HG03103 (cell line): ENCODE measurements at regions not wholly inside any gene's neighbourhood (a gene's known extent, or its start where the extent isn't known, plus 50 kb on each side); places are given as distances from the start of the nearest gene placed in this dataset.

Experiments used
- ATAC-seq: cut with Tn5 transposase; IDR thresholded peaks from one replicate; pipeline ENCODE4 v1.9.1; 2021; ENCODE audit warnings: low read depth; ENCODE audit not compliant: unreplicated experiment

DNA sequence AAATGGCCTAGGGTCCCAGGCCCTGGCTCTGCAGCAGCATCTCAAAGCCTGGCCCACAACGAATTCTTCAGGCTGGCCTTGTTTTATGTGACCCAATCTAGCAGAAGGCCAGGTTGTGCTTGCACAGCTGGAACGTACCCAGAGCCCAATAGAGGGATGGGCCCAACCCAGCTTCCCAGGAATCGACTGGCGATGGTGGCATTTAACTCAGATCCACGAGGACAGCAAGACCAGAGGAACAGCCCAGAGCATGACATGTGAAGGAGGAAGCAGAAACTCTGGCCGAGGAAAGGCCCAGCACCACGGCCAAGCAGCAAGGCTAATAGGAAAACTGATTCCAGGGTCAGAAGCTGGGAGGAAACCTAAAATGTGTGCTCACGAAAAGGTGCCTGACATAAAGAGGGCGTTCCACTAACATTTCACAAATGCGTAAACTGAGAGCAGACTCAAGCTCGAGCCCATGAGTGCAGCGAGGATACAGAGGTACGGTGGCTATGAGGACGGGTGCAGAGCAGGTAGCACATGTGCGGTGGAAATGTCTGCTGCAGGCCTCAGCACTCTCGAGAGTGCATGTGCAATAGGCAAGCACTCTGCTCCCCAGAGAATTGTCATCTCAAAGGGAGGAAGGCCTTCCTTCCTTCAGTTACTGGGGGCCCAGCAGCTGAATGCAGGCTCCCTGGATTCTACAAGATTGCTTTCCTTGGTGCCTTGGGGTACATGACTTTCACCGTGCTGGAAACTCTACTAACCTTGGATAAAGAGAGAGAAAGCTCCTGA is 156.9 kb upstream of the GLI2 start:
- ATAC-seq, result no peak

DNA sequence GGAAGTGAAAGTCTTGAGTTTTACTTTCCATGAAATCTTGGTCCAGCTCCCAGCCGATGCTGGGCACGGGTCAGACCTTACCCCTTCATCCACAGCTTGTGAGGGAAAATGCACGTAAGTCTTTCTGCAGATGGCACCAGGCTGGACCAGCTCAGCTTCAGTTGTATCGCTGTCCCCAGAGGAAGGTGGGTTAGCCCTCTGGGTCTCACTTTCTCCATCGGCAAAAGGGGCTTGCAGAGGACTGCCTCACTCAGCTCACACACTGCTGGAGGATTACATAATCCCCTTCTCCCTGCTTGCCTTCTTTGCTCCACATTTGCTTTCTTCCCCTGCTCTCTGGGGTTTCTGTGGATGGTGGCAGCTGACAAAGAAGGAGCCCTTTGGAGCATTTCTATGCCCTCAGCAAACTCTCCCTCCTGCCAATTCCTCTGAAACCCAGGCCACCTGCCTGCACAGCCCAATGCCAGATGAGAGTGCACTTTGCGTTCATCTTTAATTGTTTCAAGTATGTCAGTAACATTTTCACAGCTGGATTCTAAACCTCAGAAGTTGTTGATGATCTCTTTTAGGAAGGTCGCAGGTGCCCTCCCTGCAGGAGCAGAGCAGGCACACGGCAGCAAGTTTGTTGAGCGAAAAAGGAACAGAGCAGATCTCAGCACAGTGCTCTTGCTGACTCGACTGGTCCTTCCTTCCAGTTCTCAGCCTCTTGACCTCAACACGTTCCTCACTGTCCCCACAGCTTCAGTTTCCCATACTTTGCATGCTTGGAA is 155.6 kb upstream of the GLI2 start:
- no peak for ATAC-seq

DNA sequence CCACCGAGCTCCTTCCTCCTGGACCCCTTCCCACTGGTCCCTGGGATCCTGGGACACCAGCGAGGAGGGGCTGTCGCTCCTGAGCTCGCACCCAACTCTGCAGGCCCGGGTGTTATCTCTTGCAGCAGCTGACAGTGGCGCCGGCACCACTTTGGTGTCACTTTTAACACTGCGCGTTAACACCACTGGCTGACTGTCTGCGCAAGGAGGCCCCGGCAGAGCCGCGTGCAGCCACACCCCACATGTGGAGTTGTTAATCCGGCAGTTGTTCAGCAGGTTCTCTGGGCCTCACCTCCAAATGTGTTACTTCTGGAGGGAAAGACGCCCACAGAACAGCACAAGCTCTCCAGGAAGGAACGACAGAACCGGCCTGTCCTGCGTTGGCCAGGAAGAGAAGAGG is 155.0 kb upstream of the GLI2 start:
- ATAC-seq, result no peak

DNA sequence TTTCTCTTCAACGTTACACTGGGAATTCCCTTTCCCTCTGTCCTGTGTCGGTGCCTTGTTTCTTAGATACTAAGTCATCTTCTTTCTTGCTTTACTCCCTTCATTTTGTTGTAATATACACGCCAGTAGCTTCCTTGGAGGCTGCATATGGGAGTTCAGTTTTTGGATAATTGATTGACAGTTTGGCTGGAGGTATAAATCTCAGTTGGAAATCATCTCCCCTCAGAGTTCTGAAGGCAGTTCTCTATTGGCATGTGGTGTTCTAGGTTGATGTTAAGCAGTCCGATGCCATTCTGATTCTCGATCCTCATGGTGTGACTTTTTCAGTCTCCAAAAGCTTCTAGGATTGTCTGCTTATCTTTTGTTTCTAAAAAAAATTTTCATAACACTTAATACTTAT is 152.5 kb upstream of the GLI2 start:
- ATAC-seq, result no peak

DNA sequence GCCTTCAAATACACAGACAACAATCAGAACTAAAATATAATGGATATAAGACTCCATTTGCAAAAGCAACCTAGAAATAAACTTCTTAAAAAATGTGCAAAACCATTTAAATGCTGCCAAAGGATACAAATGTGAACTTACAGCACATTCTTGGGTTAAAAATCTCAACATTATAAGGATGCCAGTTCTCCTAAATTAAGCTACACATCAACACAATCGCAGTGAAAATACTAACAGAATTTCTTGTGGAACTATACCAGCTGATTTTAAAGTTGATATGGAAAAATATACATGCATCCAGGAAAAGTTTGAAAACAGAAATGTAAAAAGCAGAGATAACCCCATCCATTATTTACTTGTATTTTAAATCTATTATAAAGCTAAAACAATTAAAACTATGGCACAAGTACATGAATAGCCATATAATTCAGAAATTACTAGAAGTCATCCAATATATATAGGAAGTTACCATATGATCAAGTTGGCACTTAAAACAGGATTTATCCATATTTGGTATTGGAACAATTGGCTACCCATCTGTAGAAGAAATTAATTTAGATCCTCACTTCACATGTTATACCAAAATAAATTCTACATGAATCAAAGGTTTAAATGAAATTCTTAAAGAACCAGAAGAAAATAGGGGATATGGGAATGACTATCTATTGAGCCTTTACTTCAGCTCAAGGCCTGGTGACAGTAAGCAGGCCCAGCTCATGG is 151.7 kb upstream of the GLI2 start:
- no peak for ATAC-seq

DNA sequence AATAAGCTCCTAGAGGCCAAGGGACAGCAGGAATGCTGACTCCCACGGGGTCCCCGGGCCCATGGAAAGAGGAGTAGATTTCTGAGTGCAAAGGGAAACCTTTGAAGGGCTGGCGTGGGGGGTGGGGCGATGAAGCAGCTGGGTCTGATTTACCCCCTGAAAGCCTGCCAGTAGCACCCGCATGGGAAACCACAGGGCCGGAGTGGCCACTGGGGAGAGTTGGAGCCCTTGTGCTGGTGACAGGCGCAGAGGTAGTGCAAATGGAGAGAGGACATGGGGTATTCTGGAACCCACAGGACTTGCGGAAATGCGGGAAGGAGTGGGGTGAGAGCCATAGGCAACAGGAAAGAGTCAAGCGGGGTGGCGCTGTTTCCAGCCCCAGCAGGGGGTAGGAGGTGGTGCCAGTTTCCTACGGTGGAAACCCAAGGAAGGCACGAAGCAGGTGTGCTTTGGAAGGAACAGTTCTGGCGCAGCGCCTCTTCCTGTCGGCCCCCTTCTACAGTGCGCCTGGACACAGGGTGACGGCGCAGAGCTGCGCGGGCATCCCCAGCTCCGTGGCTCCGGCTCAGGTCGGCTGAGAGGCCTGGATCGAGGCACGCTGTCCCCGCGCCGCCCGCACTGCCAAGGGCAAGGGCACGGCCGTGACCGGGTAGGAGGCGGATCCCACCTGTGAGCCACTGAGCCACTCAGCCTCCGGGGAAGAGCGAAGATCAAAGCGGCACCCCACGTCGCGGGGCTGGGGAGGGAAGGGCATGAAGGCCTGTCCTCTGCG is 149.0 kb upstream of the GLI2 start:
- ATAC-seq, result no peak

DNA sequence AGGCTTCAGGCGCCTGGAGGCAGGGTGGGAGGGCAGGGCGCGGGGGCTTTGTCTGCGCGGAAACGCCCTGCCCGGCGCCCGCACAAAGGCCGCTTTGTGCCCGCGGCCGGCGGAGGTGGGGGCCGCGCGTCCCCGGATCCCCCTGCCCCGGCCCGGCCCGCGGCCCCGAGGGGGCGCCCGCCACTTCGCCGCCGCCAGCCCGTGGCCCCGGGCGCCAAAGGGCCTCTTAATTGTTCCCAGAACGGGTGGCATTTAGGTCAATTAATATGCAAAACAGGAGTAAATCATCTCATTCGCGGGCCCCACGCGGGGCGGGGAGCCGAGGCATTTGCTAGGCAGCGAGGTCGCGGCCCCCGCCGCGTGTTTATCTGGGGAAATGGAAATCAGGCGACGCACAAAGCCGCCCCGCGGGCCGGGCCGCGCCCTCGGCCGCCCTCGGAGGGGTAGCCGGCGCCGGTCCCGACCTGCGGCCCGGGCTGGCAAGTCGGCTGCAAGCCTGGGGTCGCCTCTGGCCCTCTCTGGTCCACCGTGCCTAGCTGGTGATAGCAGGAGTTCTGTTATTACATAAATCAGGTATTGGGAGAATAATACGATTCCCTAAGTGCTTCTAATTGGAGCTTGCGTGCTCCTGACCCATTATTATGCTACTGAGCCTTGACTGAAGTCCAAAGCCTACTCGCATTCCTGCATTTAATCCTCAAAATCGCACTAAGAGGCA is 148.2 kb upstream of the GLI2 start:
- ATAC-seq, result no peak

DNA sequence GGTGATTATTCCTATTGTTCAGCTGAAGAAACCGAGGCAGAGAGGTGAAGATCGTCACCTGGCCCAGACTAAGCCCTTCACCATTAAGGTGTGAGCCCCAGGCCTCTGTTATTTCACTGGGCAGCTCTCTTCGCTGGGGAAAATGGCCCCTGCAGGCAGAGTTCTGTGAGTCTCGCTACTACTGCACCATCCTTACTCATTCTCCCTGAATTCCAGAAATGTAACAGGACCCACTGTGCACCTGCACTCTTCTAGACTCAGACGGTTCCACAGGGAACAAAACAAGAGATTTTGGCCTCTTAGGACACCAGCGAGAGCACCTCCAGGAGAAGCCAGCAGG is 147.7 kb upstream of the GLI2 start:
- ATAC-seq, result no peak

DNA sequence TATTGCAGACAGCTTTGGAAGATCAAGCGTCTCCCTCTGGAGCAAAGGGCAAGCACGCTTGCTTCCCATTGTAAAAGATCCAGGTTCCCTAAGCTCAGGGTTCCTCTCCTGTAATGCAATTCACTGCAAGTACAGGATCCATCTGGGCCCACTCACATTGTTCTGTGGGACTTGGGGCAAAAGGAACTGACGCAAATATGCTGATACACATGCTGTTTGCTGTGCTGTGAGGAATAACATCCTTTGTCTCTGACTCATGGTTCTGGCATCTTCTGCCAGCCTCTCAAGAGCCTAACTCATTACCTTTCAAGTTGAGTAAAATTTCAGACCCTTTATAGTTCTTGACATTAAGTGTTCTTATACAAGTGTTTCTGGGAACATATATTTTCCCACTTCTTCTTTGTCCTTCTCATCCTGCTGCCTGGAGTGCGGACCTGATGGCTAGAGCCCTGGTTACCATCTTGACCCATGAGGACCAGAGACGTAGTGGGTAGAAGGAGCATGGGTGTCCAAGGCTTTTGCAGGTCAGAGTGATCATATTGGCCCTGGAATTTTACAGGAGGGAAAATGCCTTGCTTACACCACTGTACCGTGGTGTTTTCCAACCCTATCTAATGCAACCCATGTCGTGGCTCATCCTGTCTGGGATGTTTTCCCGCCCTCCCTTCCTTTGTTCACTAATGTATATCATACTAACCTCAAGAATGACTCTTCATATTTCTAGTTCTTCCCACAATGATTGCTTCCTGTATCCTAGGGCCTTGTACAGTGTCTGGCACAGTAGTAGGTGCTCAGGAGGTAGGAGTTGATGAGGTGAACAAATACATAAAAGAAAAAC is 145.7 kb upstream of the GLI2 start:
- ATAC-seq, result no peak

DNA sequence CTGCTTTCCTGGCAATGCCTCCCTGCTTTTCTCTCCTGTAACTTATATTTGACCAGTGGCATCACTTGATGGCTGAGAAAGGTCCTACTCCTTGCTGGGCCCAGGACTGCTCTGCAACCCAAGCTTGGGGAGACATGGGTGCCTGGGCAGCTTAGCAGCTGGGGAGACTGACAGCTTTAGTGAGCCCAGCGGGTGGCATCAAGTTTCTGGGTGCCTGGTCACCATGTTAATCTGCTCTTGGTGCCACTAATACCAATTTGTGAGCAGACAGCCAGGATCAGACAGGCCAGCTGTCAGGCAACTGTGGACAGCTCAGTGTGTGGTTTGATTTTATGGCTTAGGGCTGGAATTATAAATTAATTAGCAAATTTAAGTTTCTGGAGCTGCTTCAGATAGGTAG is 144.8 kb upstream of the GLI2 start:
- ATAC-seq, result no peak

DNA sequence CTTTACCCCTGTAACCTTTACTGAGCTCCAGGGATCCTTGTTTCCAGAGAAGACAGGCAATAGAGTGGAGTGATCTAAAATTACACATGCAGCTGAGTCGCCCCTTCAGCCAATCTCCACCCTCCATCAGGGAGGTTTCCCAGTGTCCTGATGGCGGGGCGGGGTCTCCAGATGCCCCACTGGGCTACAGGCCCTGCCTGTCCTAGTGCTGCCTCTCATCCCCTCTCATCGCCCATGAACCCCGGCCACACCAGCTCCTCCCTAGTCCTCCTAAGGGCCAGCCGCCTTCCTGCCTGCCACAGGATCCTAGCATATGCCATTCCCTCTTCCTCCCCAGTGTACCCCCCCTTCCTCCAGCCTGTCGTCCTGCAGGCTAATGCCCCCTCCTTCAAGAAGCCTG is 144.1 kb upstream of the GLI2 start:
- no peak for ATAC-seq

DNA sequence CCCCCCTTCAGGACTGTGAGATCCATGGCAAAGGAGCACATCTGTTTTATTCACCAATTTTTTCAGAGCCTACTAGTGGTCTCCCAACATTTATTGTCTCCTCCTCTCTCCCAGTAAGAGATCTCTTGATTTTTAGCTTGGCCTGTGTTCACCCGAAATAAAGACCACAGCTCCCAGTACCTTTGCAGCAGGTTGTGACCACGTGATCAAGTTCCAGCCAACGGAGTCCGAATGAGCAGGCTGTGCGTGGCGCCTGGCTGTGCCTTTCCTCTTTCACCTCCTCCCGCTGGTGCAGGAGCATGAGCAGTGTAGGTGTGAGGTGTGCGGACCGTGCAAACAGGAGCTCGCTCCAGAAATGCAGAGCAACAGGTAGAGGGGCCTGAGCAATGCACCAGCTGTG is 143.6 kb upstream of the GLI2 start:
- ATAC-seq, result no peak

DNA sequence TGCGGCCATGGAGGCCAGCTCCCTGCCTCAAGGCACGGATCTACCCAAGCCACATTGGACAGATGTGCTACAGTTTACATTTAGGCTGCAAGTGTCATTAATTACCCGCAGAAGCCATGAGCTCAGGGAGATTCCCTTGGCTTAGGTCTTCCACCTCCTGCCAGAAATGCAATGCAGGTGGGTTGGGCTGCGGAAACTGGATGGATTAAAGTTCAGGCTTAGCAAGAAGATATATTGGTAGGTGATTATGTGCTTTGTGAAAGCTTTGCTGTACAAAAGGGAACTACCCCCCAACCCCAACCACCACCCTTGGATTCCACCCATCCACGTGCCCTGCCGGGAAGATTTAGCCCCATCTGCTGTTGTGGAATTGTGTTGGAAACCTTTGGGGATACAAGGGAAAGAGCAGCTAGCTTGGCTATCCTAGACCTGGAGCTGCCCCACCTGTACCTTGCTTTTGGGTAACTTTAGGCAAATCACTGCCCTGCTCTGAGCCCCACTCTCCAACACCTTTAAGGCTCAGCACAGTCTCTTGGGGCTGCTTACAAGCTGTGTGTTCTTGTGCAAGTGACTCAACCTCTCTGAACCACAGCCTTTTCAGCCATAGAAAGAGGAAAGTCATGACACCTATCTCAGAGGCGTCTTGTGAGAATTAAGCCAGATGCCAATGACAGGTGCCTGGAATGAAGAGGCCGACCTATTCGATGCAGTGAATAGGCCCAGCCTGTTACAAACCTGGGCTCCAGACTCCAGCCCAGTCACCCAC is 141.6 kb upstream of the GLI2 start:
- ATAC-seq, result no peak

DNA sequence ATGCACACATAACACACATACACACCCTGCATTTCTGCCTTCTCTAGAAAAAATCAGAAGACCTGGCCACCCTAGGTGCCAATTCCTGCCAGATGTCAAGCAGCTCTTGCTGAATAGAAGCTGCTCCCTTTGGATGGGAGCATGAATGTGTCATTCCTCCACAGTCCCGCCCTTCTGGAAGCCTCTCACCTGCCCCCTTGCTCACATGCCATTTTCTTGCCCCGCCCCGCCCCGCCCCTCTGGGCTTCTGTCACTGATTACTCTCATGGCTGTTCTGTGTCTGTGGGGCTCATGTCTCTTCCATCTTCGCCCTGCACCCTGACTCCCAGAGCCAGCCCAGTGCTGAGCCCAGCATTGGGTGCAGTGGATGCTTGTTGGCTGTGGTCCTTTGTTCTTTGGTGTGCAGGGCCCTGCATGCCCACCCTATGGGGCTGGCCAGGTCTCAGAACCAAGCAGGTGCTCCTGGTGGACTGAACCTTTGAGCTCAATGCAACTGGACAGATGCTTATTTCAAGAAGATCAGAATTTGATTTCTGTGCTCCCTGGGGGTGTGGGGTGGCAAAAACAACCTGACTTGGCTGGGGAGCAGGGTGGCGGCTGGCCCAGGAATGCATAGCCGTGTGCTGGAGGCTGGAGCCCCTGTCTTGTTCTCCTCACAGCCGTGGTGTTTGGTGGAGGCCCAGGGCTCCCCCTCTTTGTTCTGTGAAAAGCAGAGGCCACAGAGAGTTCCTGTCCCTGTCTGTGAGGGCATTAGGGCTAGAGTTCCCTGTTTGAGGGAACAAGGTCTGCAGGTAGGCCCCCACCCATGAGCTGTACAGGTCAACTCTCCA is 140.6 kb upstream of the GLI2 start:
- ATAC-seq, result no peak

DNA sequence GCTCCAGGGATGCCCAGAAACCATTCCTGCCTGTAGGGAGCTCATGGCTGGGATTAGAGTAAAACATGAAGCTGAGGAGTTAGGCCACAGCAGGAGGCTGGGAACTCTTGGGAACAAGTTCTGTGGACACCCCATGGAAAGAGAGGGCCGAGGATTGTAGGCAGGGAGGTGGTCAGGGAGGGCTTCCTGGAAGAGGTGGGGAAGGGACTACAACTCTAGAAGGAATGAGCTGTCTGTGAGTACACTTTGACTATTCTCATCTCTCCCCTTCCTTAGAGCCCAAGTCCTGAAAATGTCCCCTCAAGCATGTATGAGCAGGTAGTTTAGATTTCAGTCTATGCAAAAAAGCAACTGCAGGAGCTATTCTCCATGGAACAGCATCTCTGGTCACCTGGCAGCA is 139.9 kb upstream of the GLI2 start:
- no peak for ATAC-seq

DNA sequence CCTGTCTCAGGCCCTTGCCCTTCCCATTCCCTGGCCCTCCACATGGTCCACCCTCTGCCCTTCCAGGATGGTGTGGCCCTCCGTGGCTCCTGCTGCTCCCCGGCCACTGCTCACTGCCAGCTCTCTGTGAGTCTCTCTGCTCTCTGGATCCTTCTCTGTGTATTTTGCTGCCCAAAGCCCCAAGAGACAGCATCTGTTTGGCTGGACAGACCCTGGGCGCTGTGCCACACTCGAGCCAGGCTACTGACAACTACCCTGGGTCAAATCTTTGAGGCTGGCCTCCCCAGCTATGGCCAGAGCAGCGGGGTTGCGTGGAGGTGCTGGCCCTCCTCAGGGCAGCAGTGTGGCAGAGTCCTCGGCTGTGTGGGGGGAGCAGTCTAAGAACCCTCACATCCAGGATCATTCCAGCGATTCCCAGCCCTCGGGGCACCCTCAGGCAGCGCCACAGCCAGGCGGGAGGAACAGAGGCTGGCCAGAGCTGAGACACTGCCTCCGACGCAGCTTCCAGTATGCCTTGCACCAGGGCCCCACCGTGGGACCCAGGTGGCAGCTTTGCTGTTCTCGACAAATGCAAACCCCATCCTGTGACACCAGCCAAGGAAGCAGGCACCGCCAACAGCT is 139.4 kb upstream of the GLI2 start:
- no peak for ATAC-seq

DNA sequence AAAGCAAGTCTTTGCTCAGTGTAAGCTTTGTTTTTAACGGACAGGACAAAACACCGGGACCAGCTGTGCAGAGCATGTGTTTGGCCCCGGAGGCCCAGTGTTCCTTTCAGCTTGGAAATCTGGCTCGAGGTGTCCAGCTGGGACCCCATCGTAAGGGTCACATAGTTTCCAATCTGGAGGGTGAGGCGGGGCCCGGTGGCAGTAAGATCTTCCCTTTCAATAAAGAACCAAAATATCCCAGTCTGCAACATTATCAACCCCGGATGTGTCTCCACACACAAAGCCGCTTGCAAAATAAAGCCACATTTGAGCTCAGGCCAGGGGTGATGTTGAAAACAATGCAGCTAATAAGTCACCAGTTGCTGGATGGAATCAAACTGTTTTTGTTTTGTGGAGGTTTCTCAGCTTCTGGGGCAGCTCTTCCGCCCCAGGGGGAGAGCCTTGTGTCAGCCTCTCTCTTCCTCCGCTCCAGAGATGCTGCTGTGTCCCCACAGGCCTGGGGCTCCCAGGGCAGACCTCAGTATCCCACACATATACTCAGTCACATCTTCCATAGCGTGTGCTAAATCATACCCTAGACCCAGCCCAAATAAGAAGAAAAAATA is 138.6 kb upstream of the GLI2 start:
- no peak for ATAC-seq
